ENCODE measurements at regions not wholly inside any gene's neighbourhood (a gene's known extent, or its start where the extent isn't known, plus 50 kb on each side); places are given as distances from the start of the nearest gene placed in this dataset.

GRCh38 chr13:62251734-62252133, 836.1 kb upstream of the PCDH20 start (continued):
- TF ChIP-seq EGR1 (IDR thresholded peaks at IDR 0.05; ENCODE audit: low read depth) (no peak), POLR2A (IDR thresholded peaks at IDR 0.05; ENCODE audit: borderline replicate concordance, extremely low read depth, insufficient read depth, insufficient read length) (no peak), ELF1 (IDR thresholded peaks at IDR 0.05; ENCODE audit: borderline replicate concordance, low read depth) (no peak)

GRCh38 chr13:62250501-62251201, 835.0 kb upstream of the PCDH20 start:
- CTCF ChIA-PET, result no interaction called here
- H3K9me2 ChIP-seq (ENCODE audit: insufficient read depth), result no peaks in the 10 kb centered on the region
- ATAC-seq (no peak), DNase-seq (ENCODE audit: low read depth, low spot score) (no peak)
- no peak overlapping the region for H3K9ac ChIP-seq (ENCODE audit: low read length)
- H4K20me1 ChIP-seq (ENCODE audit: insufficient read depth), result no peaks in the 10 kb centered on the region
- H3K4me1 ChIP-seq (ENCODE audit: control insufficient read depth in 1 of 2, insufficient read depth in 2 of 2, low read length in 2 of 2), result no peaks in the 10 kb centered on the region
- no peak overlapping the region for H3K4me2 ChIP-seq (ENCODE audit: low read length)
- no peak overlapping the region for H2AFZ ChIP-seq (ENCODE audit: low read depth, low read length, poor library complexity, severe bottlenecking)
- no peaks in the 10 kb centered on the region for H3K36me3 ChIP-seq (ENCODE audit: control insufficient read depth in 1 of 2, insufficient read depth in 2 of 2, low read length in 2 of 2)
- H3K27ac ChIP-seq (ENCODE audit: low read depth, low read length), result no peak overlapping the region
- no TSS peak for BruUV-seq (replicated peaks)
- POLR2A ChIA-PET, result no interaction called here
- H3K27me3 ChIP-seq (ENCODE audit: insufficient read depth, low read length), result no peaks in the 10 kb centered on the region
- TF ChIP-seq, protein P1, sequence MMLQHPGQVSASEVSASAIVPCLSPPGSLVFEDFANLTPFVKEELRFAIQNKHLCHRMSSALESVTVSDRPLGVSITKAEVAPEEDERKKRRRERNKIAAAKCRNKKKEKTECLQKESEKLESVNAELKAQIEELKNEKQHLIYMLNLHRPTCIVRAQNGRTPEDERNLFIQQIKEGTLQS (IDR thresholded peaks at IDR 0.05), result no peak
- no peak for TF ChIP-seq EZH2 (IDR thresholded peaks at IDR 0.05)
- TF ChIP-seq, protein P2, sequence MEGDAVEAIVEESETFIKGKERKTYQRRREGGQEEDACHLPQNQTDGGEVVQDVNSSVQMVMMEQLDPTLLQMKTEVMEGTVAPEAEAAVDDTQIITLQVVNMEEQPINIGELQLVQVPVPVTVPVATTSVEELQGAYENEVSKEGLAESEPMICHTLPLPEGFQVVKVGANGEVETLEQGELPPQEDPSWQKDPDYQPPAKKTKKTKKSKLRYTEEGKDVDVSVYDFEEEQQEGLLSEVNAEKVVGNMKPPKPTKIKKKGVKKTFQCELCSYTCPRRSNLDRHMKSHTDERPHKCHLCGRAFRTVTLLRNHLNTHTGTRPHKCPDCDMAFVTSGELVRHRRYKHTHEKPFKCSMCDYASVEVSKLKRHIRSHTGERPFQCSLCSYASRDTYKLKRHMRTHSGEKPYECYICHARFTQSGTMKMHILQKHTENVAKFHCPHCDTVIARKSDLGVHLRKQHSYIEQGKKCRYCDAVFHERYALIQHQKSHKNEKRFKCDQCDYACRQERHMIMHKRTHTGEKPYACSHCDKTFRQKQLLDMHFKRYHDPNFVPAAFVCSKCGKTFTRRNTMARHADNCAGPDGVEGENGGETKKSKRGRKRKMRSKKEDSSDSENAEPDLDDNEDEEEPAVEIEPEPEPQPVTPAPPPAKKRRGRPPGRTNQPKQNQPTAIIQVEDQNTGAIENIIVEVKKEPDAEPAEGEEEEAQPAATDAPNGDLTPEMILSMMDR (IDR thresholded peaks at IDR 0.05 in 2 of 3, conservative IDR thresholded peaks at IDR 0.05 in 1 of 3; ENCODE audit: borderline replicate concordance in 1 of 3, insufficient read depth in 1 of 3, low read depth in 2 of 3, low read length in 2 of 3), result no peak
- TF ChIP-seq ELF1 (IDR thresholded peaks at IDR 0.05; ENCODE audit: borderline replicate concordance, low read depth), result no peak
- TF ChIP-seq ZNF274 (IDR thresholded peaks at IDR 0.05; ENCODE audit: low read depth, low read length), result no peak
- no peak for TF ChIP-seq SRF (IDR thresholded peaks at IDR 0.05; ENCODE audit: low read depth)
- TF ChIP-seq POLR2A (IDR thresholded peaks at IDR 0.05; ENCODE audit: borderline replicate concordance, extremely low read depth, insufficient read depth, insufficient read length), result no peak
- no peak for TF ChIP-seq JUND (IDR thresholded peaks at IDR 0.05)
- TF ChIP-seq SIN3A (IDR thresholded peaks at IDR 0.05; ENCODE audit: low read depth), result no peak
- no peak for TF ChIP-seq POLR2AphosphoS5 (IDR thresholded peaks at IDR 0.05; ENCODE audit: low read depth, low read length)
- TF ChIP-seq YY1 (IDR thresholded peaks at IDR 0.05; ENCODE audit: extremely low read depth, insufficient replicate concordance, low read depth, low read length), result no peak
- TF ChIP-seq CBX3 (IDR thresholded peaks at IDR 0.05; ENCODE audit: low read depth), result no peak
- no peak for TF ChIP-seq EGR1 (IDR thresholded peaks at IDR 0.05; ENCODE audit: low read depth)
- no peak for TF ChIP-seq ZBTB33 (IDR thresholded peaks at IDR 0.05; ENCODE audit: extremely low read depth, insufficient replicate concordance, low read length)
- no peak for TF ChIP-seq REST (IDR thresholded peaks at IDR 0.05; ENCODE audit: low read depth)
- intact Hi-C loops (cut with micrococcal nuclease), result no loop called here
- H3K4me3 ChIP-seq (replicated peaks in 1 of 2; ENCODE audit: low read depth in 1 of 2, low read length in 2 of 2), result no peak overlapping the region
- H3K9me3 ChIP-seq (ENCODE audit: control insufficient read depth in 1 of 2, insufficient read depth in 1 of 2, low read depth in 1 of 2, low read length in 2 of 2), result no peaks in the 10 kb centered on the region
- H3K79me2 ChIP-seq (ENCODE audit: insufficient read depth, low read length), result no peaks in the 10 kb centered on the region
- RAD21 ChIA-PET (ENCODE audit: low non-redundant PET in 1 of 2, low total read pairs in 2 of 2, uncharacterized antibody in 2 of 2, unreplicated experiment in 2 of 2), result no interaction called here

Data from HCT116 (cell line).